ENCODE measurements at regions not wholly inside any gene's neighbourhood (a gene's known extent, or its start where the extent isn't known, plus 50 kb on each side); places are given as distances from the start of the nearest gene placed in this dataset.
"Not testable (repeated sequence)": the region's sequence is repeated elsewhere in the genome, so short reads cannot be mapped to it uniquely, and the experiment has no call there.

- no peak overlapping the region for H3K4me3 ChIP-seq (ENCODE audit: low read depth, low read length)
- DNase-seq (ENCODE audit: low read depth), result no peak
These were observed 235.6 kb upstream of the TBX18 start for GRCh38 chr6:85000001-85000400.

- no peak overlapping the region for H3K4me3 ChIP-seq (ENCODE audit: low read depth, low read length)
- DNase-seq (ENCODE audit: low read depth), result no peak
These were observed 233.8 kb upstream of the TBX18 start for GRCh38 chr6:84998223-84998622.

GRCh38 chr6:84988766-84989165 is 224.4 kb upstream of the TBX18 start:
- H3K4me3 ChIP-seq (ENCODE audit: low read depth, low read length); DNase-seq (ENCODE audit: low read depth): not testable (repeated sequence)

- not testable (repeated sequence) for DNase-seq (ENCODE audit: low read depth); H3K4me3 ChIP-seq (ENCODE audit: low read depth, low read length)
These were observed 221.1 kb upstream of the TBX18 start for GRCh38 chr6:84985490-84985889.

- peak; percentile 37 for DNase-seq (ENCODE audit: low read depth)
- H3K4me3 ChIP-seq (ENCODE audit: low read depth, low read length), result no peak overlapping the region
These were observed 215.1 kb upstream of the TBX18 start for GRCh38 chr6:84979541-84979940.

GRCh38 chr6:84977363-84977705 is 212.9 kb upstream of the TBX18 start:
- no peak overlapping the region for H3K4me3 ChIP-seq (ENCODE audit: low read depth, low read length)
- DNase-seq (ENCODE audit: low read depth), result no peak

GRCh38 chr6:84976526-84977362 is 212.3 kb upstream of the TBX18 start:
- DNase-seq (ENCODE audit: low read depth), result peak; percentile 77
- H3K4me3 ChIP-seq (ENCODE audit: low read depth, low read length), result no peak overlapping the region

GRCh38 chr6:84975316-84975715 is 210.9 kb upstream of the TBX18 start:
- no peak overlapping the region for H3K4me3 ChIP-seq (ENCODE audit: low read depth, low read length)
- DNase-seq (ENCODE audit: low read depth), result no peak

GRCh38 chr6:84973606-84974005 is 209.2 kb upstream of the TBX18 start:
- no peak for DNase-seq (ENCODE audit: low read depth)
- no peak overlapping the region for H3K4me3 ChIP-seq (ENCODE audit: low read depth, low read length)

GRCh38 chr6:84967965-84968364 is 203.6 kb upstream of the TBX18 start:
- no peak overlapping the region for H3K4me3 ChIP-seq (ENCODE audit: low read depth, low read length)
- DNase-seq (ENCODE audit: low read depth), result no peak

GRCh38 chr6:84967389-84967788 is 203.0 kb upstream of the TBX18 start:
- no peak overlapping the region for H3K4me3 ChIP-seq (ENCODE audit: low read depth, low read length)
- no peak for DNase-seq (ENCODE audit: low read depth)

- no peak for DNase-seq (ENCODE audit: low read depth)
- no peak overlapping the region for H3K4me3 ChIP-seq (ENCODE audit: low read depth, low read length)
These were observed 188.8 kb upstream of the TBX18 start for GRCh38 chr6:84953111-84953755.

GRCh38 chr6:84944926-84945325 is 180.5 kb upstream of the TBX18 start:
- DNase-seq (ENCODE audit: low read depth); H3K4me3 ChIP-seq (ENCODE audit: low read depth, low read length): not testable (repeated sequence)

- H3K4me3 ChIP-seq (ENCODE audit: low read depth, low read length), result no peak overlapping the region
- DNase-seq (ENCODE audit: low read depth), result no peak
These were observed 179.5 kb upstream of the TBX18 start for GRCh38 chr6:84943905-84944304.

GRCh38 chr6:84941609-84942008 is 177.2 kb upstream of the TBX18 start:
- not testable (repeated sequence) for DNase-seq (ENCODE audit: low read depth); H3K4me3 ChIP-seq (ENCODE audit: low read depth, low read length)

GRCh38 chr6:84929212-84929611 is 164.8 kb upstream of the TBX18 start:
- H3K4me3 ChIP-seq (ENCODE audit: low read depth, low read length), result no peak overlapping the region
- DNase-seq (ENCODE audit: low read depth), result no peak

GRCh38 chr6:84927551-84927950 is 163.2 kb upstream of the TBX18 start:
- no peak for DNase-seq (ENCODE audit: low read depth)
- no peak overlapping the region for H3K4me3 ChIP-seq (ENCODE audit: low read depth, low read length)

- H3K4me3 ChIP-seq (ENCODE audit: low read depth, low read length), result no peak overlapping the region
- DNase-seq (ENCODE audit: low read depth), result peak; percentile 30
These were observed 162.1 kb upstream of the TBX18 start for GRCh38 chr6:84926189-84927155.

GRCh38 chr6:84921891-84922290 is 157.5 kb upstream of the TBX18 start:
- no peak overlapping the region for H3K4me3 ChIP-seq (ENCODE audit: low read depth, low read length)
- no peak for DNase-seq (ENCODE audit: low read depth)

- no peak overlapping the region for H3K4me3 ChIP-seq (ENCODE audit: low read depth, low read length)
- no peak for DNase-seq (ENCODE audit: low read depth)
These were observed 155.6 kb upstream of the TBX18 start for GRCh38 chr6:84920021-84920420.

Data from skeletal muscle cell (primary cell).